ENCODE measurements at regions not wholly inside any gene's neighbourhood (a gene's known extent, or its start where the extent isn't known, plus 50 kb on each side); places are given as distances from the start of the nearest gene placed in this dataset.

GRCh38 chr2:60295636-60295962 is 257.9 kb downstream of the BCL11A start:
- DNase-seq: no peak

- no peak for DNase-seq
Measured at GRCh38 chr2:60294901-60295635, 258.4 kb downstream of the BCL11A start.

GRCh38 chr2:60292242-60292641 is 261.2 kb downstream of the BCL11A start:
- no peak for DNase-seq

- DNase-seq: no peak
Measured at GRCh38 chr2:60290509-60290908, 262.9 kb downstream of the BCL11A start.

GRCh38 chr2:60285626-60286316 is 267.7 kb downstream of the BCL11A start:
- no peak for DNase-seq

- DNase-seq: no peak
Measured at GRCh38 chr2:60283626-60284025, 269.8 kb downstream of the BCL11A start.

- no peak for DNase-seq
Measured at GRCh38 chr2:60282886-60283285, 270.6 kb downstream of the BCL11A start.

GRCh38 chr2:60281730-60282129 is 271.7 kb downstream of the BCL11A start:
- no peak for DNase-seq

GRCh38 chr2:60280238-60280637 is 273.2 kb downstream of the BCL11A start:
- DNase-seq: no peak

GRCh38 chr2:60278906-60279305 is 274.5 kb downstream of the BCL11A start:
- no peak for DNase-seq

GRCh38 chr2:60275958-60276357 is 277.5 kb downstream of the BCL11A start:
- no peak for DNase-seq

- DNase-seq: no peak
Measured at GRCh38 chr2:60273836-60274235, 279.6 kb downstream of the BCL11A start.

- DNase-seq: no peak
Measured at GRCh38 chr2:60271713-60272112, 281.7 kb downstream of the BCL11A start.

- no peak for DNase-seq
Measured at GRCh38 chr2:60271131-60271530, 282.3 kb downstream of the BCL11A start.

- no peak for DNase-seq
Measured at GRCh38 chr2:60268661-60269060, 284.8 kb downstream of the BCL11A start.

GRCh38 chr2:60268032-60268431 is 285.4 kb downstream of the BCL11A start:
- DNase-seq: no peak

- no peak for DNase-seq
Measured at GRCh38 chr2:60267122-60267521, 286.3 kb downstream of the BCL11A start.

- DNase-seq: no peak
Measured at GRCh38 chr2:60262178-60262577, 291.3 kb downstream of the BCL11A start.

- DNase-seq: no peak
Measured at GRCh38 chr2:60260639-60261296, 292.7 kb downstream of the BCL11A start.

GRCh38 chr2:60259781-60260180 is 293.7 kb downstream of the BCL11A start:
- no peak for DNase-seq

GRCh38 chr2:60252581-60253150 is 300.8 kb downstream of the BCL11A start:
- DNase-seq: peak in 2 of 3 donors; percentile 17 to 32

GRCh38 chr2:60251247-60251646 is 302.2 kb downstream of the BCL11A start:
- DNase-seq: no peak

- no peak for DNase-seq
Measured at GRCh38 chr2:60249879-60250278, 303.6 kb downstream of the BCL11A start.

Measured in muscle of back (tissue), 3 donors.